SK-N-SH treated with all-trans-retinoic acid at 6 μM for 48 hours (cell line): ENCODE measurements at regions not wholly inside any gene's neighbourhood (a gene's known extent, or its start where the extent isn't known, plus 50 kb on each side); places are given as distances from the start of the nearest gene placed in this dataset.
A peak's percentile ranks its signal among the peaks of the same experiment; 100 is the strongest.

ENCODE experiments used
- ATAC-seq: fragments of 200-7000 bp; cut with Tn5 transposase; 3 replicates; pipeline ENCODE4 v1.9.1; 2020; ENCODE audit warnings: mild to moderate bottlenecking, moderate library complexity
- ARNTL ChIP-seq: fragments of 450-650 bp; formaldehyde crosslinking; IDR thresholded peaks from 2 replicates; pipeline ENCODE4 v1.5.0; 2020; ENCODE audit warnings: low read depth, mild to moderate bottlenecking, moderate library complexity, borderline replicate concordance
- BACH2 ChIP-seq: fragments of 250-450 bp; sonication (Bioruptor Pico); IDR thresholded peaks from 2 replicates; pipeline ENCODE4 v1.9.0; 2021; ENCODE audit warnings: mild to moderate bottlenecking, borderline replicate concordance
- CSDC2 ChIP-seq: fragments of 250-450 bp; sonication (Bioruptor Pico); IDR thresholded peaks from 2 replicates; pipeline ENCODE4 v1.5.0; 2020; ENCODE audit warnings: mild to moderate bottlenecking, moderate library complexity
- CSRNP3 ChIP-seq: fragments of 250-450 bp; sonication (Bioruptor Pico); IDR thresholded peaks from 2 replicates; pipeline ENCODE4 v1.5.1; 2021; ENCODE audit warnings: mild to moderate bottlenecking, moderate library complexity
- ESRRG ChIP-seq: fragments of 250-450 bp; sonication (Bioruptor Pico); IDR thresholded peaks from 2 replicates; pipeline ENCODE4 v1.6.1; 2021; ENCODE audit warnings: mild to moderate bottlenecking
- GLIS3 ChIP-seq: fragments of 250-450 bp; sonication (Bioruptor Pico); IDR thresholded peaks from 2 replicates; pipeline ENCODE4 v1.5.0; 2020; ENCODE audit warnings: mild to moderate bottlenecking, moderate library complexity
- ISL1 ChIP-seq: fragments of 250-450 bp; sonication (Bioruptor Pico); IDR thresholded peaks from 2 replicates; pipeline ENCODE4 v2.1.2; 2022; ENCODE audit warnings: mild to moderate bottlenecking, moderate library complexity
- OSR1 ChIP-seq: fragments of 250-450 bp; sonication (Bioruptor Pico); IDR thresholded peaks from 2 replicates; pipeline ENCODE4 v1.8.0; 2022; ENCODE audit warnings: moderate library complexity, mild to moderate bottlenecking, inconsistent platforms
- PATZ1 ChIP-seq: fragments of 250-450 bp; sonication (Bioruptor Pico); IDR thresholded peaks from 2 replicates; pipeline ENCODE4 v1.8.0; 2020; ENCODE audit warnings: mild to moderate bottlenecking, moderate library complexity, borderline replicate concordance
- PPARA ChIP-seq: fragments of 250-450 bp; sonication (Bioruptor Pico); IDR thresholded peaks from 2 replicates; pipeline ENCODE4 v1.5.0; 2020; ENCODE audit warnings: mild to moderate bottlenecking, borderline replicate concordance
- RARB ChIP-seq: fragments of 250-450 bp; sonication (Bioruptor Pico); IDR thresholded peaks from 2 replicates; pipeline ENCODE4 v1.8.0; 2021; ENCODE audit warnings: mild to moderate bottlenecking, moderate library complexity
- SNAI2 ChIP-seq: fragments of 250-450 bp; sonication (Bioruptor Pico); IDR thresholded peaks from 2 replicates; pipeline ENCODE4 v1.5.0; 2020; ENCODE audit warnings: mild to moderate bottlenecking, moderate library complexity
- TCF4 ChIP-seq: fragments of 250-450 bp; sonication (Bioruptor Pico); IDR thresholded peaks from 2 replicates; pipeline ENCODE4 v1.8.0; 2021; ENCODE audit warnings: mild to moderate bottlenecking, moderate library complexity, borderline replicate concordance
- TOX ChIP-seq: fragments of 250-450 bp; sonication (Bioruptor Pico); IDR thresholded peaks from 2 replicates; pipeline ENCODE4 v1.8.0; 2021; ENCODE audit warnings: mild to moderate bottlenecking, moderate library complexity, borderline replicate concordance
- TSHZ2 ChIP-seq: fragments of 250-450 bp; sonication (Bioruptor Pico); IDR thresholded peaks from 2 replicates; pipeline ENCODE4 v1.5.0; 2020; ENCODE audit warnings: mild to moderate bottlenecking, moderate library complexity
- ZC3H10 ChIP-seq: fragments of 250-450 bp; sonication (Bioruptor Pico); IDR thresholded peaks from 2 replicates; pipeline ENCODE4 v1.5.1; 2021; ENCODE audit warnings: mild to moderate bottlenecking, moderate library complexity
- ZFP3 ChIP-seq: fragments of 250-450 bp; sonication (Bioruptor Pico); IDR thresholded peaks from 2 replicates; pipeline ENCODE4 v1.5.0; 2020; ENCODE audit warnings: mild to moderate bottlenecking, moderate library complexity
- ZFP30 ChIP-seq: fragments of 450-650 bp; formaldehyde crosslinking; IDR thresholded peaks from 2 replicates; pipeline ENCODE4 v1.5.0; 2022; ENCODE audit warnings: mild to moderate bottlenecking, moderate library complexity
- ZNF565 ChIP-seq: fragments of 450-650 bp; formaldehyde crosslinking; conservative IDR thresholded peaks from 2 replicates; pipeline ENCODE4 v1.5.0; 2020; ENCODE audit warnings: low read depth, mild to moderate bottlenecking, moderate library complexity
- ZNF70 ChIP-seq: fragments of 450-650 bp; formaldehyde crosslinking; IDR thresholded peaks from 2 replicates; pipeline ENCODE4 v1.5.0; 2020; ENCODE audit warnings: mild to moderate bottlenecking, moderate library complexity
- ZNF8 ChIP-seq: fragments of 450-650 bp; formaldehyde crosslinking; IDR thresholded peaks from 2 replicates; pipeline ENCODE4 v1.5.0; 2020; ENCODE audit warnings: mild to moderate bottlenecking, moderate library complexity
- TF ChIP-seq, protein P1 (sequence below): fragments of 250-450 bp; sonication (Bioruptor Pico); IDR thresholded peaks from 2 replicates; pipeline ENCODE4 v1.5.1; 2020; ENCODE audit warnings: low read depth, mild to moderate bottlenecking, moderate library complexity
- TF ChIP-seq, protein P2 (sequence below): fragments of 250-450 bp; sonication (Bioruptor Pico); IDR thresholded peaks from 2 replicates; pipeline ENCODE4 v1.8.0; 2021; ENCODE audit warnings: low read depth, mild to moderate bottlenecking, moderate library complexity, borderline replicate concordance

- no peak for TF ChIP-seq RARB
- TF ChIP-seq ZNF70: no peak
- no peak for TF ChIP-seq ARNTL (CRISPR knock-in tag)
- no peak for TF ChIP-seq TCF4 (CRISPR knock-in tag)
- no peak for TF ChIP-seq SNAI2 (CRISPR knock-in tag)
- no peak for TF ChIP-seq ZFP30 (CRISPR knock-in tag)
- TF ChIP-seq TOX (CRISPR knock-in tag): no peak
- no peak for TF ChIP-seq ZNF565 (CRISPR knock-in tag)
- no peak for TF ChIP-seq CSDC2 (CRISPR knock-in tag)
- TF ChIP-seq ESRRG (CRISPR knock-in tag): no peak
- no peak for TF ChIP-seq ZC3H10 (CRISPR knock-in tag)
- no peak for TF ChIP-seq PPARA
- TF ChIP-seq OSR1 (CRISPR knock-in tag): no peak
- no peak for ATAC-seq
Measured at GRCh38 chr13:89217813-89218212, 1546.6 kb downstream of the SLITRK5 start.

- TF ChIP-seq ZNF8 (no peak), ZNF70 (no peak), GLIS3 (no peak), ZC3H10 (CRISPR knock-in tag) (no peak)
- TF ChIP-seq, protein P1, sequence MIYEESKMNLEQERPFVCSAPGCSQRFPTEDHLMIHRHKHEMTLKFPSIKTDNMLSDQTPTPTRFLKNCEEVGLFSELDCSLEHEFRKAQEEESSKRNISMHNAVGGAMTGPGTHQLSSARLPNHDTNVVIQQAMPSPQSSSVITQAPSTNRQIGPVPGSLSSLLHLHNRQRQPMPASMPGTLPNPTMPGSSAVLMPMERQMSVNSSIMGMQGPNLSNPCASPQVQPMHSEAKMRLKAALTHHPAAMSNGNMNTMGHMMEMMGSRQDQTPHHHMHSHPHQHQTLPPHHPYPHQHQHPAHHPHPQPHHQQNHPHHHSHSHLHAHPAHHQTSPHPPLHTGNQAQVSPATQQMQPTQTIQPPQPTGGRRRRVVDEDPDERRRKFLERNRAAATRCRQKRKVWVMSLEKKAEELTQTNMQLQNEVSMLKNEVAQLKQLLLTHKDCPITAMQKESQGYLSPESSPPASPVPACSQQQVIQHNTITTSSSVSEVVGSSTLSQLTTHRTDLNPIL (CRISPR knock-in tag): no peak
- no peak for ATAC-seq
Measured at GRCh38 chr13:89221557-89222158, 1550.5 kb downstream of the SLITRK5 start.

DNA sequence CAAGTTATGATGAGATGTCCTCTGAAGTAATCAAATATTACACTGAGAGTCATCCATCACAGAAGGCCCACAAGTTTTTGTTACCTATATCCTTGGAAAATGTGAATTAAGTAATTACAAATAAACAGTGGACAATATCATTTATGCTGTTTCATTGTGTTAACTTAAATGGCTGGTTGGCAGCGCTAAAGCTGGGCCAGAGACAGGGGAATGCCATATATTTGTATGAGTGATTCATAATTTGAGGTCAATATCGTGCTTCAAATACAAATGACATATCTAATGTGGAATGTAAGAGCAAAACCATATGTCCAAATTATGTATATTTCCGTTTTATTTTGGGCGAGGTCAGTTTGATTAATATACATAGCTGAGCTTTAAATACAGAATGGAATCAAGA is 1556.2 kb downstream of the SLITRK5 start:
- peak; percentile 57 for ATAC-seq

More for the DNA sequence above, 1556.2 kb downstream of the SLITRK5 start:
- TF ChIP-seq GLIS3: no peak
- no peak for TF ChIP-seq ZFP30 (CRISPR knock-in tag)
- TF ChIP-seq PATZ1: no peak; the same call in 1 of the 2 replicates
- no peak for TF ChIP-seq TCF4 (CRISPR knock-in tag)
- no peak for TF ChIP-seq OSR1 (CRISPR knock-in tag)
- TF ChIP-seq ZC3H10 (CRISPR knock-in tag): no peak
- no peak for TF ChIP-seq TSHZ2
- TF ChIP-seq CSRNP3 (CRISPR knock-in tag): no peak
- no peak for TF ChIP-seq SNAI2 (CRISPR knock-in tag)
- no peak for TF ChIP-seq RARB
- TF ChIP-seq BACH2: no peak
- TF ChIP-seq, protein P2, sequence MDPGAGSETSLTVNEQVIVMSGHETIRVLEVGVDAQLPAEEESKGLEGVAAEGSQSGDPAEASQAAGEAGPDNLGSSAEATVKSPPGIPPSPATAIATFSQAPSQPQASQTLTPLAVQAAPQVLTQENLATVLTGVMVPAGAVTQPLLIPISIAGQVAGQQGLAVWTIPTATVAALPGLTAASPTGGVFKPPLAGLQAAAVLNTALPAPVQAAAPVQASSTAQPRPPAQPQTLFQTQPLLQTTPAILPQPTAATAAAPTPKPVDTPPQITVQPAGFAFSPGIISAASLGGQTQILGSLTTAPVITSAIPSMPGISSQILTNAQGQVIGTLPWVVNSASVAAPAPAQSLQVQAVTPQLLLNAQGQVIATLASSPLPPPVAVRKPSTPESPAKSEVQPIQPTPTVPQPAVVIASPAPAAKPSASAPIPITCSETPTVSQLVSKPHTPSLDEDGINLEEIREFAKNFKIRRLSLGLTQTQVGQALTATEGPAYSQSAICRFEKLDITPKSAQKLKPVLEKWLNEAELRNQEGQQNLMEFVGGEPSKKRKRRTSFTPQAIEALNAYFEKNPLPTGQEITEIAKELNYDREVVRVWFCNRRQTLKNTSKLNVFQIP: no peak
- no peak for TF ChIP-seq ZFP3 (CRISPR knock-in tag)
- peak; percentile 39; the same call in 1 of the 2 replicates for TF ChIP-seq TOX (CRISPR knock-in tag)
- no peak for TF ChIP-seq ARNTL (CRISPR knock-in tag)
- no peak for TF ChIP-seq ESRRG (CRISPR knock-in tag)
- peak; percentile 86 for TF ChIP-seq ISL1 (CRISPR knock-in tag)
- TF ChIP-seq ZNF565 (CRISPR knock-in tag): no peak
- TF ChIP-seq, protein P1 (CRISPR knock-in tag): peak; percentile 75
- TF ChIP-seq CSDC2 (CRISPR knock-in tag): no peak
